Vagina (tissue), 2 donors: ENCODE measurements at regions not wholly inside any gene's neighbourhood (a gene's known extent, or its start where the extent isn't known, plus 50 kb on each side); places are given as distances from the start of the nearest gene placed in this dataset.

Source experiments
- POLR2AphosphoS5 ChIP-seq, 2 donors: sonication (generic); formaldehyde crosslinking; IDR thresholded peaks; one replicate each; pipeline ENCODE4 v1.9.0; 2017; ENCODE audit warnings: antibody characterized with exemption in 2 of 2, mild to moderate bottlenecking in 2 of 2, low read depth in 1 of 2; ENCODE audit not compliant: insufficient read depth in 1 of 2
- TF ChIP-seq, protein P1 (sequence below), 3 experiments: fragments of 450-650 bp in 2 of 3; fragments of 200-600 bp in 1 of 3; sonication (generic) in 1 of 3; IDR thresholded peaks; one replicate each; pipeline ENCODE4 v1.5.1; 2017 to 2019; ENCODE audit warnings: antibody characterized with exemption in 3 of 3, mild to moderate bottlenecking in 2 of 3, moderate library complexity in 2 of 3

DNA sequence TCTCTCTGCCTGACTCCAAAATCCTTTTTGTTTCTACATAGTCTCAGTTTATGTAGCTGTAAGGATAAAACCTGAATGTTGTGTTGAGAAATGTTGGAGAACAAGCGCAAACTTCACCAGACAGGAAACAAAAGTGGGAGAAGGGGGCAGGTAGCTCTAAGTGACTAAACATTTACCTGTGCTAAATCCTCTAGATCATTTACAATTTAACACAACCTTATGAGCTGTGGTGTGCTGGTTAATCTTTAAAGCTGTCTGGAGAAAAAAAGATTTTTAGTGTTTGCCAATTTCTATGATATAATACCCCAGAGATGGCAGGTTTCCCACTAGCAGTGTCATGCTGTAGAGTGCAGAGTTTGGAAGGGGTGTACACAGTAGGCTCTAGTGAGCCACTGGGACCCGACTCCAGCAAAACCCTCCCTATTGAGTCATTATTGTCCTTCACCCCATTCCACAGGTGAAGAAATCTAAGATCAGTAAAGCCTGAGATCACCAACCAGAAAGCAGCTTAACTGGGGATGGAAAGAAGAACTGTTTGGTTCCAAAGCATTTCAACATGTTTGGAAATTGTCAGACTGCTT, 992.0 kb downstream of the DCDC2C start:
- TF ChIP-seq, protein P1, sequence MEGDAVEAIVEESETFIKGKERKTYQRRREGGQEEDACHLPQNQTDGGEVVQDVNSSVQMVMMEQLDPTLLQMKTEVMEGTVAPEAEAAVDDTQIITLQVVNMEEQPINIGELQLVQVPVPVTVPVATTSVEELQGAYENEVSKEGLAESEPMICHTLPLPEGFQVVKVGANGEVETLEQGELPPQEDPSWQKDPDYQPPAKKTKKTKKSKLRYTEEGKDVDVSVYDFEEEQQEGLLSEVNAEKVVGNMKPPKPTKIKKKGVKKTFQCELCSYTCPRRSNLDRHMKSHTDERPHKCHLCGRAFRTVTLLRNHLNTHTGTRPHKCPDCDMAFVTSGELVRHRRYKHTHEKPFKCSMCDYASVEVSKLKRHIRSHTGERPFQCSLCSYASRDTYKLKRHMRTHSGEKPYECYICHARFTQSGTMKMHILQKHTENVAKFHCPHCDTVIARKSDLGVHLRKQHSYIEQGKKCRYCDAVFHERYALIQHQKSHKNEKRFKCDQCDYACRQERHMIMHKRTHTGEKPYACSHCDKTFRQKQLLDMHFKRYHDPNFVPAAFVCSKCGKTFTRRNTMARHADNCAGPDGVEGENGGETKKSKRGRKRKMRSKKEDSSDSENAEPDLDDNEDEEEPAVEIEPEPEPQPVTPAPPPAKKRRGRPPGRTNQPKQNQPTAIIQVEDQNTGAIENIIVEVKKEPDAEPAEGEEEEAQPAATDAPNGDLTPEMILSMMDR (IDR thresholded peaks at IDR 0.05) = no peak
- TF ChIP-seq POLR2AphosphoS5 (IDR thresholded peaks at IDR 0.05; ENCODE audit: insufficient read depth in 1 of 2, low read depth in 1 of 2) = no peak
